ENCODE measurements at regions not wholly inside any gene's neighbourhood (a gene's known extent, or its start where the extent isn't known, plus 50 kb on each side); places are given as distances from the start of the nearest gene placed in this dataset.
"Not testable (repeated sequence)": the region's sequence is repeated elsewhere in the genome, so short reads cannot be mapped to it uniquely, and the experiment has no call there.

DNA sequence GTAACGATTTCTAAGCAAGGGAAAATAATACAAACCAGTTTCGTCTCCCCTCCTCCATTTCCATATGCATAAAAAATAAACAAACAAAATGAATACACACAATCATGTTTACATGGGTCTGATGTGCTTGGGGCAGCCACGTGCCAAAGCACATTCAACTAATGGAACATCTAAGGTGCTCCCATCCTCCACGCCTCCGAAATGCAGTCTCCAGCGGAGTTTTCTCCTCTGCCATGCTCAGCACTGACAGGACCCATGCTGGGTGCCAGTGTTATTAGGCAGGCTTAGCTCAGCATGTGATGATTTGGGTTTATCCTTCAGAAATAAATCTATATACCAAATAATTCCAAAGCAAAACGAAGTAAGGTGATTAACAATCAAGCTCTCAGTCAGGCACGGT, 337.3 kb upstream of the ATP10A start:
- DNase-seq: no peak
- no peak overlapping the region for H3K27ac Mint-ChIP-seq
- peaks cover 1% of the 10 kb centered on the region for H3K27me3 Mint-ChIP-seq
- intact Hi-C loops (cut with micrococcal nuclease): no loop called here
- ChIA-PET POLR2A (no interaction called here), CTCF (no interaction called here)
- H3K9me3 Mint-ChIP-seq: no peaks in the 10 kb centered on the region
- H3K4me3 Mint-ChIP-seq: no peak overlapping the region
- no peaks in the 10 kb centered on the region for H3K4me1 Mint-ChIP-seq (ENCODE audit: low read depth)
- H3K36me3 Mint-ChIP-seq: no peaks in the 10 kb centered on the region

DNA sequence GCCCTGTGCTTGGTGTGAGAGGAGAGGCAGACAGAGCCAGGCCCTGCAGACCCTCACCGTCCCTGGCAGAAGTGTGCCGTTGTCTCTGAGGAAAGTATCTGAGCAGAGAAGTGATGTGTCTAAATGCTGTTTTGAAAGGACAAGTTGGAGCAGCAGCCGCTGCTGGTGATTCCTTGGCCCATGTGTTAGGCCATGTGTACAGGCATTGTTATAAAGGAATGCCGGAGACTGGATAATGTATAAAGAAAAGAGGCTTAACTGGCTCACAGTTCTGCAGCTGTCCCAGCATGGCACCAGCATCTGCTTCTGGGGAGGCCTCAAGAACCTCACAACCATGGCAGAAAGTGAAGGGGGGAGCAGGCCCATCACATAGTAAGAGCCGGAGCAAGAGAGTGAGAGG, 334.6 kb upstream of the ATP10A start:
- ChIA-PET POLR2A (no interaction called here), CTCF (no interaction called here)
- Mint-ChIP-seq H3K27me3 (peaks cover 1% of the 10 kb centered on the region), H3K4me3 (no peak overlapping the region), H3K27ac (no peak overlapping the region), H3K9me3 (no peaks in the 10 kb centered on the region), H3K4me1 (ENCODE audit: low read depth) (no peaks in the 10 kb centered on the region), H3K36me3 (no peaks in the 10 kb centered on the region)
- no peak for DNase-seq
- intact Hi-C loops (cut with micrococcal nuclease): no loop called here

- Mint-ChIP-seq H3K36me3 (no peaks in the 10 kb centered on the region), H3K4me1 (ENCODE audit: low read depth) (no peaks in the 10 kb centered on the region), H3K4me3 (no peak overlapping the region), H3K9me3 (no peaks in the 10 kb centered on the region), H3K27ac (no peak overlapping the region), H3K27me3 (peaks cover 1% of the 10 kb centered on the region)
- ChIA-PET CTCF (no interaction called here), POLR2A (no interaction called here)
- intact Hi-C loops (cut with micrococcal nuclease): no loop called here
- no peak for DNase-seq
Observed at GRCh38 chr15:26197060-26197459, 333.9 kb upstream of the ATP10A start.

GRCh38 chr15:26191193-26191592, 328.1 kb upstream of the ATP10A start:
- POLR2A ChIA-PET: no interaction called here
- H3K9me3 Mint-ChIP-seq: no peaks in the 10 kb centered on the region
- no peak overlapping the region for H3K27ac Mint-ChIP-seq
- H3K4me1 Mint-ChIP-seq (ENCODE audit: low read depth): no peaks in the 10 kb centered on the region
- H3K36me3 Mint-ChIP-seq: no peaks in the 10 kb centered on the region
- intact Hi-C loops (cut with micrococcal nuclease): no loop called here
- no peak overlapping the region for H3K4me3 Mint-ChIP-seq
- DNase-seq: no peak
- H3K27me3 Mint-ChIP-seq: no peaks in the 10 kb centered on the region
- CTCF ChIA-PET: no interaction called here

GRCh38 chr15:26186138-26186537, 323.0 kb upstream of the ATP10A start:
- DNase-seq; H3K27me3 Mint-ChIP-seq; H3K36me3 Mint-ChIP-seq; POLR2A ChIA-PET; H3K27ac Mint-ChIP-seq; intact Hi-C loops (cut with micrococcal nuclease); H3K4me1 Mint-ChIP-seq (ENCODE audit: low read depth); H3K4me3 Mint-ChIP-seq; CTCF ChIA-PET; H3K9me3 Mint-ChIP-seq: not testable (repeated sequence)

DNA sequence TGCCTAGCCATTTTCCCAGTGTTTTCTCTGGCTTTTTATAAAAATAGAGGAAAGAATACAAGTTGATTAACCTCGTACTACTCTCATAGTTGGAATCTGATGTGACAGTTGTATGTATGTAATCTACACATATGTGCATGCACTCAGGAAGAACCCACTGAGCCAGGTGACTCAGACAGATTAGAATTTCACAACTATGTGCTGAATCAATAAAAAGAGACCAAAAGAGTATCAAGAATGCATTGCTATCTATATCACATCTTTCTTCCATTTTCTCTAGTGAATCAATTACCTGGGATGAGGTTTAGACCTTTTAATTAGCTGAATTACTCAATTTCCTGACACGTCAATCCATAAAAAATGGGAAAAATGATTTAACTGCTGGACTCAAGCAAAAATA, 319.3 kb upstream of the ATP10A start:
- H3K27me3 Mint-ChIP-seq: no peaks in the 10 kb centered on the region
- POLR2A ChIA-PET: no interaction called here
- no peak for DNase-seq
- H3K27ac Mint-ChIP-seq: no peak overlapping the region
- intact Hi-C loops (cut with micrococcal nuclease): no loop called here
- CTCF ChIA-PET: interaction anchor here (0.7 kb wide), 1 partner anchor 89 kb away, joined by 3 read pairs; no protein-coding TSS in a partner anchor
- no peaks in the 10 kb centered on the region for H3K36me3 Mint-ChIP-seq
- H3K4me1 Mint-ChIP-seq (ENCODE audit: low read depth): no peaks in the 10 kb centered on the region
- H3K4me3 Mint-ChIP-seq: no peak overlapping the region
- H3K9me3 Mint-ChIP-seq: peaks cover 2% of the 10 kb centered on the region

DNA sequence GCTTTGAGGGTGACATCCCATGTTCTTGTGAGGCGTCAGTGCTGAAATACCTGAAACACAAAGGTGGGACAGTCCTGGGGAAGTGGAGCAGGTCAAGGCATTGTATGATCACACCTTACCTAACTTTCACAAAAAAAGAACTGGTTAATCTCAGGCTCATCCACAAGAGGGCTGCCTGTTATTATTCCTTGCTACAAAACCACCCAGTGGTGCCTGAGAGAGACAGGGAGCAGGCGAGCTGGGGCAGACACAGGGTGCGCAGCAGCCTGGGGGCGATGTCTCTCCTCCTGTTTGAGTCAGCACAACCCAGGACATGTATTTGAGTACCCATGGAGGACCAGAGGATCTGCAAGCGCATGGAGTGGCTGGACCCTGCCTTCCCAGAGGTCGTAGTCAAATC, 316.8 kb upstream of the ATP10A start:
- ChIA-PET POLR2A (no interaction called here), CTCF (no interaction called here)
- no peak overlapping the region for H3K4me3 Mint-ChIP-seq
- H3K4me1 Mint-ChIP-seq (ENCODE audit: low read depth): no peaks in the 10 kb centered on the region
- H3K27ac Mint-ChIP-seq: no peak overlapping the region
- H3K36me3 Mint-ChIP-seq: no peaks in the 10 kb centered on the region
- H3K27me3 Mint-ChIP-seq: no peaks in the 10 kb centered on the region
- no peaks in the 10 kb centered on the region for H3K9me3 Mint-ChIP-seq
- no peak for DNase-seq
- intact Hi-C loops (cut with micrococcal nuclease): no loop called here

DNA sequence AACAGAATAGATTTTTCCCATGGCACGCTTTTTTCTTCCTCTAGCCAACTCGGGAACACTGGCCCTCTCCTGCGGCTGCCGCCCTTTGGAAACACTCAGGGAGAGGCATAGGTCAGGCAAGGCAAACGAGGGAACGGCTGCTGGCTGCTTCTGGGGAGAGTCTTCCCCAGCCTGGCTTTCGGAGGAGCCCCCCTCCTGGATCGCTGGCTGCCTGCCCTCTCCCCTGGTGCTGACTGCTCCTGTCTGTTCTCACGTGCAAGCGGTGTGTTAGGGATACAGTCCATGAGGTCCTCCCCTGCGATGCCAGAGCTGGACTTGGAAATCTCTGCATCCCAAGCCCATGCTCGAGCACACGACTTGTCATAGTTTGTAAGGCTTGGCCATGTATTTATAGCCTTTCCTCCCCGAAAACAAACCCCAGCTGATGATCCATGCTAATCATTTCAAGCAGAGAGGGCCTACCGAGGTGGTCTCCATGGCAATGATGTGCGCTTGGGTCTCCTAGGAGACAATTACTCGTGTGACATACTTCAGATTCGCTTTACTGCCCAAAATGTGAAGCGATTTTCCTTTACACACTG, 315.6 kb upstream of the ATP10A start:
- H3K27ac Mint-ChIP-seq: no peak overlapping the region
- no peaks in the 10 kb centered on the region for H3K9me3 Mint-ChIP-seq
- ChIA-PET CTCF (no interaction called here), POLR2A (no interaction called here)
- H3K4me3 Mint-ChIP-seq: no peak overlapping the region
- DNase-seq: no peak
- H3K27me3 Mint-ChIP-seq: no peaks in the 10 kb centered on the region
- no peaks in the 10 kb centered on the region for H3K4me1 Mint-ChIP-seq (ENCODE audit: low read depth)
- intact Hi-C loops (cut with micrococcal nuclease): no loop called here
- H3K36me3 Mint-ChIP-seq: no peaks in the 10 kb centered on the region

GRCh38 chr15:26177816-26178215, 314.7 kb upstream of the ATP10A start:
- intact Hi-C loops (cut with micrococcal nuclease): no loop called here
- CTCF ChIA-PET: no interaction called here

GRCh38 chr15:26176831-26177230, 313.7 kb upstream of the ATP10A start:
- no peak for DNase-seq
- no peak overlapping the region for H3K27ac Mint-ChIP-seq
- H3K27me3 Mint-ChIP-seq: peaks cover 2% of the 10 kb centered on the region
- intact Hi-C loops (cut with micrococcal nuclease): no loop called here
- H3K36me3 Mint-ChIP-seq: no peaks in the 10 kb centered on the region
- ChIA-PET CTCF (no interaction called here), POLR2A (no interaction called here)
- no peaks in the 10 kb centered on the region for H3K9me3 Mint-ChIP-seq
- H3K4me1 Mint-ChIP-seq (ENCODE audit: low read depth): no peaks in the 10 kb centered on the region
- no peak overlapping the region for H3K4me3 Mint-ChIP-seq

More at GRCh38 chr15:26177816-26178215, 314.7 kb upstream of the ATP10A start:
- H3K4me1 Mint-ChIP-seq (ENCODE audit: low read depth): no peaks in the 10 kb centered on the region
- H3K4me3 Mint-ChIP-seq: no peak overlapping the region
- no peak overlapping the region for H3K27ac Mint-ChIP-seq
- POLR2A ChIA-PET: no interaction called here
- H3K27me3 Mint-ChIP-seq: no peaks in the 10 kb centered on the region
- no peaks in the 10 kb centered on the region for H3K36me3 Mint-ChIP-seq
- no peak for DNase-seq
- H3K9me3 Mint-ChIP-seq: no peaks in the 10 kb centered on the region

GRCh38 chr15:26171266-26171665, 308.1 kb upstream of the ATP10A start:
- no peaks in the 10 kb centered on the region for H3K9me3 Mint-ChIP-seq
- no peak overlapping the region for H3K27ac Mint-ChIP-seq
- peaks cover 4% of the 10 kb centered on the region for H3K27me3 Mint-ChIP-seq
- intact Hi-C loops (cut with micrococcal nuclease): no loop called here
- no peaks in the 10 kb centered on the region for H3K4me1 Mint-ChIP-seq (ENCODE audit: low read depth)
- CTCF ChIA-PET: no interaction called here
- no peak for DNase-seq
- H3K36me3 Mint-ChIP-seq: no peaks in the 10 kb centered on the region
- POLR2A ChIA-PET: no interaction called here
- H3K4me3 Mint-ChIP-seq: no peak overlapping the region

DNA sequence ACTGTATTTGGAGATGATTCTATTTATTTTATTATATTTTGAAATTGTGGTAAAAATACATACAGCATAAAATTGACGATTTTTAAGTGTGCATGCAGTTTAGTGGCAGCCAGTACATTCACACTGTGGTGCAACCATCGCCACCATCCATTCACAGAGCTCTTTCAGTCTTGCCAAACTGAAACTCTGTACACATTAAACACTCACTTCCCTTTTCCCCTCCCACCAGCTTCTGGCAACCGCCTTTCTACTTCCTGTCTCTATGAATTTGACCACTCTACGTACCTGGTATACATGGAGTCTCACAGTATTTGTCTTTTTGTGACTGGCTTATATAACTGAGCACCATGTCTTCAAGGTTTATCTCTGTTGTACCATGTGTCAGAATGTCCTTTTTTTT, 303.3 kb upstream of the ATP10A start:
- no peak overlapping the region for H3K27ac Mint-ChIP-seq
- CTCF ChIA-PET: no interaction called here
- H3K27me3 Mint-ChIP-seq: peaks cover 1% of the 10 kb centered on the region
- no peaks in the 10 kb centered on the region for H3K36me3 Mint-ChIP-seq
- POLR2A ChIA-PET: no interaction called here
- no peaks in the 10 kb centered on the region for H3K9me3 Mint-ChIP-seq
- no peak overlapping the region for H3K4me3 Mint-ChIP-seq
- intact Hi-C loops (cut with micrococcal nuclease): no loop called here
- DNase-seq: no peak
- no peaks in the 10 kb centered on the region for H3K4me1 Mint-ChIP-seq (ENCODE audit: low read depth)

GRCh38 chr15:26165546-26165945, 302.4 kb upstream of the ATP10A start:
- DNase-seq: no peak
- H3K4me3 Mint-ChIP-seq: no peak overlapping the region
- intact Hi-C loops (cut with micrococcal nuclease): no loop called here
- no peaks in the 10 kb centered on the region for H3K36me3 Mint-ChIP-seq
- peaks cover 4% of the 10 kb centered on the region for H3K27me3 Mint-ChIP-seq
- no peaks in the 10 kb centered on the region for H3K4me1 Mint-ChIP-seq (ENCODE audit: low read depth)
- POLR2A ChIA-PET: no interaction called here
- H3K9me3 Mint-ChIP-seq: no peaks in the 10 kb centered on the region
- CTCF ChIA-PET: no interaction called here
- H3K27ac Mint-ChIP-seq: no peak overlapping the region

DNA sequence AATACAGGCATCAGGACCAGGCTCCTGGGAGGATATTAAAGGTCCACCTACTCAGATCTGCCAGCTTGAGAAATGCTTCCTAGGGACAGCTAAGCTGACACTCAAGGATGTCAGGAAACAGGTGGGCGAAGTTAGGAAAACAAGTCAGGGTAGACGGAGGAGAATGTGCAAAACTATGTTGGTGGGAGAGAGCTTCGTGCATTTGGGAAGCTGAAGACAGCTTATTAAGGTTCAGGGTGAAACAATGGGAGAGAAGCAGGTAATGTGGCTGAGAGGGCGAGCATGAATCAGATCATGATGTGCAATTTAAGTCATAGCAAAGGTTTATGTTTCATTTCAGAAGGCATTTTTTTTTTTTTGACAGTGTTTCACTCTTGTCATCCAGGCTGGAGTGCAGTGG, 297.2 kb upstream of the ATP10A start:
- CTCF ChIA-PET: no interaction called here

More for the DNA sequence above, 297.2 kb upstream of the ATP10A start:
- Mint-ChIP-seq H3K27me3 (peaks cover 8% of the 10 kb centered on the region), H3K4me1 (ENCODE audit: low read depth) (no peaks in the 10 kb centered on the region), H3K27ac (no peak overlapping the region), H3K9me3 (no peaks in the 10 kb centered on the region), H3K36me3 (no peaks in the 10 kb centered on the region), H3K4me3 (no peak overlapping the region)
- POLR2A ChIA-PET: no interaction called here
- intact Hi-C loops (cut with micrococcal nuclease): no loop called here
- no peak for DNase-seq

Data from activated CD4-positive, alpha-beta memory T cell treated with anti-CD3 and anti-CD28 coated beads for 36 hours (primary cell).